Epithelial cell of esophagus (primary cell): ENCODE measurements at regions not wholly inside any gene's neighbourhood (a gene's known extent, or its start where the extent isn't known, plus 50 kb on each side); places are given as distances from the start of the nearest gene placed in this dataset.

Experiments
- DNase-seq: peaks from one replicate; pipeline ENCODE4 v3.0.0; 2010; ENCODE audit warnings: low read depth
- H3K4me3 ChIP-seq: 2 replicates; pipeline ENCODE4 v1.5.1; 2011; ENCODE audit warnings: mild to moderate bottlenecking, low read length, control low read depth
- CTCF ChIP-seq: IDR thresholded peaks from 2 replicates; pipeline ENCODE4 v1.5.1; 2011; ENCODE audit warnings: low read depth, mild to moderate bottlenecking, low read length, control low read depth, inconsistent platforms; ENCODE audit not compliant: insufficient read depth; ENCODE audit errors: missing control alignments

- DNase-seq = peak; percentile 73
- no peak for TF ChIP-seq CTCF
- H3K4me3 ChIP-seq = no peak overlapping the region
Measured at GRCh38 chr10:113326160-113327111, 226.4 kb upstream of the HABP2 start.

GRCh38 chr10:113329121-113329596, 223.7 kb upstream of the HABP2 start:
- H3K4me3 ChIP-seq = no peak overlapping the region
- TF ChIP-seq CTCF = no peak
- DNase-seq = no peak

GRCh38 chr10:113331961-113332360, 220.9 kb upstream of the HABP2 start:
- no peak for TF ChIP-seq CTCF
- no peak for DNase-seq
- no peak overlapping the region for H3K4me3 ChIP-seq

GRCh38 chr10:113333313-113333712, 219.5 kb upstream of the HABP2 start:
- H3K4me3 ChIP-seq = no peak overlapping the region
- no peak for DNase-seq
- TF ChIP-seq CTCF = no peak

GRCh38 chr10:113335592-113335991, 217.3 kb upstream of the HABP2 start:
- TF ChIP-seq CTCF = no peak

GRCh38 chr10:113336549-113337130, 216.2 kb upstream of the HABP2 start:
- no peak for DNase-seq
- no peak overlapping the region for H3K4me3 ChIP-seq
- TF ChIP-seq CTCF = no peak

More at GRCh38 chr10:113335592-113335991, 217.3 kb upstream of the HABP2 start:
- no peak overlapping the region for H3K4me3 ChIP-seq
- DNase-seq = no peak
